Activated naive CD4-positive, alpha-beta T cell treated with anti-CD3 and anti-CD28 coated beads, Interleukin-2, amount 50 U/mL, for 72 hours (primary cell): ENCODE measurements at regions not wholly inside any gene's neighbourhood (a gene's known extent, or its start where the extent isn't known, plus 50 kb on each side); places are given as distances from the start of the nearest gene placed in this dataset.

ENCODE experiments used
- ATAC-seq, 2 donors: fragments of 150-1000 bp; cut with Tn5 transposase; 2 replicates each; pipeline ENCODE4 v1.10.0; 2021; ENCODE audit warnings: mild to moderate bottlenecking in 2 of 2, moderate library complexity in 2 of 2
- DNase-seq, 2 donors: peaks; one replicate each; pipeline ENCODE4 v3.0.0; 2021 to 2022; ENCODE audit warnings: low spot score in 2 of 2
- H3K27ac Mint-ChIP-seq, 2 donors: one replicate each; pipeline ENCODE4 v1.8.0; 2022; ENCODE audit warnings: mild to moderate bottlenecking in 2 of 2, mixed read lengths in 2 of 2
- H3K36me3 Mint-ChIP-seq, 2 donors: one replicate each; pipeline ENCODE4 v1.8.0; 2022; ENCODE audit warnings: mixed read lengths in 2 of 2
- H3K9me3 Mint-ChIP-seq, 2 donors: one replicate each; pipeline ENCODE4 v1.8.0; 2022; ENCODE audit warnings: mixed read lengths in 2 of 2

GRCh38 chr2:217249121-217250012 is 389.5 kb upstream of the TNP1 start:
- Mint-ChIP-seq H3K27ac (no peak overlapping the region), H3K9me3 (no peaks in the 10 kb centered on the region), H3K36me3 (no peaks in the 10 kb centered on the region)
- ATAC-seq (no peak), DNase-seq (no peak)

- no peak for DNase-seq
- no peak for ATAC-seq
- Mint-ChIP-seq H3K9me3 (no peaks in the 10 kb centered on the region), H3K27ac (no peak overlapping the region), H3K36me3 (no peaks in the 10 kb centered on the region)
These were observed 388.6 kb upstream of the TNP1 start for GRCh38 chr2:217248312-217248935.

- Mint-ChIP-seq H3K9me3 (no peaks in the 10 kb centered on the region), H3K27ac (no peak overlapping the region), H3K36me3 (no peaks in the 10 kb centered on the region)
- no peak for DNase-seq
- no peak for ATAC-seq
These were observed 387.6 kb upstream of the TNP1 start for GRCh38 chr2:217247476-217247875.

- ATAC-seq (peak in 1 of 2 donors; percentile 53), DNase-seq (no peak)
- Mint-ChIP-seq H3K9me3 (no peaks in the 10 kb centered on the region), H3K27ac (no peak overlapping the region), H3K36me3 (no peaks in the 10 kb centered on the region)
These were observed 386.2 kb upstream of the TNP1 start for GRCh38 chr2:217246108-217246507.

GRCh38 chr2:217244815-217245214 is 385.0 kb upstream of the TNP1 start:
- Mint-ChIP-seq H3K27ac (no peak overlapping the region), H3K36me3 (no peaks in the 10 kb centered on the region), H3K9me3 (no peaks in the 10 kb centered on the region)
- DNase-seq (no peak), ATAC-seq (no peak)

- no peaks in the 10 kb centered on the region for H3K9me3 Mint-ChIP-seq
- H3K27ac Mint-ChIP-seq: no peak overlapping the region
- ATAC-seq (no peak), DNase-seq (no peak)
- H3K36me3 Mint-ChIP-seq: no peaks in the 10 kb centered on the region
These were observed 383.1 kb upstream of the TNP1 start for GRCh38 chr2:217242947-217243346.

- Mint-ChIP-seq H3K27ac (no peak overlapping the region), H3K36me3 (peaks cover 2 to 9% of the 10 kb centered on the region in 2 donors), H3K9me3 (peaks cover 6% of the 10 kb centered on the region in 2 donors)
- DNase-seq: no peak
- ATAC-seq: no peak
These were observed 371.9 kb upstream of the TNP1 start for GRCh38 chr2:217231724-217232123.

- Mint-ChIP-seq H3K36me3 (peaks cover 0 to 4% of the 10 kb centered on the region in 2 donors), H3K9me3 (peaks cover under 1 to 1% of the 10 kb centered on the region in 2 donors), H3K27ac (no peak overlapping the region)
- ATAC-seq (no peak), DNase-seq (no peak)
These were observed 371.3 kb upstream of the TNP1 start for GRCh38 chr2:217231212-217231611.

GRCh38 chr2:217228732-217229131 is 368.9 kb upstream of the TNP1 start:
- H3K27ac Mint-ChIP-seq: no peak overlapping the region
- DNase-seq: no peak
- no peak for ATAC-seq
- H3K9me3 Mint-ChIP-seq: peaks cover under 1 to 8% of the 10 kb centered on the region in 2 donors
- H3K36me3 Mint-ChIP-seq: peaks cover 0 to 22% of the 10 kb centered on the region in 2 donors

- no peak for DNase-seq
- peaks cover 3 to 8% of the 10 kb centered on the region in 2 donors for H3K9me3 Mint-ChIP-seq
- peaks cover 0 to 25% of the 10 kb centered on the region in 2 donors for H3K36me3 Mint-ChIP-seq
- no peak for ATAC-seq
- no peak overlapping the region for H3K27ac Mint-ChIP-seq
These were observed 367.9 kb upstream of the TNP1 start for GRCh38 chr2:217227794-217228193.

GRCh38 chr2:217225596-217225995 is 365.7 kb upstream of the TNP1 start:
- DNase-seq: no peak
- peaks cover 0 to 25% of the 10 kb centered on the region in 2 donors for H3K36me3 Mint-ChIP-seq
- peaks cover 3 to 8% of the 10 kb centered on the region in 2 donors for H3K9me3 Mint-ChIP-seq
- ATAC-seq: no peak
- no peak overlapping the region for H3K27ac Mint-ChIP-seq

- peaks cover 0 to 25% of the 10 kb centered on the region in 2 donors for H3K36me3 Mint-ChIP-seq
- peak overlapping the region; percentile 71 to 91 for H3K27ac Mint-ChIP-seq
- DNase-seq (peak; percentile 55 to 58), ATAC-seq (peak; percentile 93 to 95)
- H3K9me3 Mint-ChIP-seq: peaks cover 3 to 13% of the 10 kb centered on the region in 2 donors
These were observed 363.5 kb upstream of the TNP1 start for GRCh38 chr2:217223222-217223930.

GRCh38 chr2:217222309-217222910 is 362.5 kb upstream of the TNP1 start:
- H3K27ac Mint-ChIP-seq: peak overlapping the region; percentile 71 to 81
- peak in 1 of 2 donors; percentile 32 for ATAC-seq

GRCh38 chr2:217220228-217221013 is 360.6 kb upstream of the TNP1 start:
- peaks cover 3 to 8% of the 10 kb centered on the region in 2 donors for H3K9me3 Mint-ChIP-seq
- H3K27ac Mint-ChIP-seq: no peak overlapping the region
- peaks cover 0 to 18% of the 10 kb centered on the region in 2 donors for H3K36me3 Mint-ChIP-seq
- no peak for ATAC-seq
- no peak for DNase-seq

More at GRCh38 chr2:217222309-217222910, 362.5 kb upstream of the TNP1 start:
- peaks cover 3 to 13% of the 10 kb centered on the region in 2 donors for H3K9me3 Mint-ChIP-seq
- H3K36me3 Mint-ChIP-seq: peaks cover 0 to 25% of the 10 kb centered on the region in 2 donors
- DNase-seq: peak in 1 of 2 donors; percentile 7

GRCh38 chr2:217219164-217219520 is 359.3 kb upstream of the TNP1 start:
- Mint-ChIP-seq H3K27ac (no peak overlapping the region), H3K36me3 (peaks cover 0 to 7% of the 10 kb centered on the region in 2 donors), H3K9me3 (peaks cover 3 to 4% of the 10 kb centered on the region in 2 donors)
- DNase-seq (no peak), ATAC-seq (no peak)
